ENCODE measurements at regions not wholly inside any gene's neighbourhood (a gene's known extent, or its start where the extent isn't known, plus 50 kb on each side); places are given as distances from the start of the nearest gene placed in this dataset.

GRCh38 chr2:237231593-237231992 is 145.9 kb downstream of the COPS8 start:
- TF ChIP-seq POLR2A (IDR thresholded peaks at IDR 0.05) (no peak), CTCF (IDR thresholded peaks at IDR 0.05) (no peak)
- peak overlapping the region in 1 of 4 donors; percentile 26 for H3K27ac ChIP-seq
- intact Hi-C loops (cut with DNase I) = no loop called here

GRCh38 chr2:237232166-237232565 is 146.5 kb downstream of the COPS8 start:
- Histone ChIP-seq H3K27ac (peak overlapping the region in 1 of 4 donors; percentile 26), H3K27me3 (peaks cover 0 to 4% (median 0%) of the 10 kb centered on the region in 4 donors), H3K36me3 (no peaks in the 10 kb centered on the region), H3K4me1 (peaks cover 0 to 18% (median 3%) of the 10 kb centered on the region in 3 donors), H3K9me3 (no peaks in the 10 kb centered on the region), H3K4me3 (no peak overlapping the region)
- DNase-seq = no peak
- intact Hi-C loops (cut with DNase I) = no loop called here
- TF ChIP-seq CTCF (IDR thresholded peaks at IDR 0.05) (no peak), POLR2A (IDR thresholded peaks at IDR 0.05) (no peak)

More at GRCh38 chr2:237231593-237231992, 145.9 kb downstream of the COPS8 start:
- H3K4me1 ChIP-seq = peaks cover 0 to 18% (median 3%) of the 10 kb centered on the region in 3 donors
- H3K36me3 ChIP-seq = no peaks in the 10 kb centered on the region
- peaks cover 0 to 4% (median 0%) of the 10 kb centered on the region in 4 donors for H3K27me3 ChIP-seq
- H3K9me3 ChIP-seq = no peaks in the 10 kb centered on the region
- 70 to 84% methylated on average over 5 to 7 of the region's 9 CpGs for WGBS, 2 donors
- no peak overlapping the region for H3K4me3 ChIP-seq
- DNase-seq = no peak

- no peaks in the 10 kb centered on the region for H3K9me3 ChIP-seq
- peak overlapping the region in 3 of 4 donors; percentile 64 to 70 (median 69) for H3K27ac ChIP-seq
- H3K4me3 ChIP-seq = no peak overlapping the region
- intact Hi-C loops (cut with DNase I) = no loop called here
- 88% methylated on average over 1 to 2 of the region's 2 CpGs for WGBS, 2 donors
- no peaks in the 10 kb centered on the region for H3K36me3 ChIP-seq
- H3K27me3 ChIP-seq = peaks cover 0 to 4% (median 0%) of the 10 kb centered on the region in 4 donors
- no peak for DNase-seq
- H3K4me1 ChIP-seq = peaks cover 0 to 18% (median 3%) of the 10 kb centered on the region in 3 donors
- TF ChIP-seq CTCF (IDR thresholded peaks at IDR 0.05) (no peak), POLR2A (IDR thresholded peaks at IDR 0.05) (no peak)
Measured at GRCh38 chr2:237234268-237234667, 148.6 kb downstream of the COPS8 start.

GRCh38 chr2:237235383-237236095 is 149.8 kb downstream of the COPS8 start:
- 45 to 46% methylated on average over 6 of the region's 6 CpGs for WGBS, 2 donors
- no peak for DNase-seq
- peaks cover 0 to 18% (median 3%) of the 10 kb centered on the region in 3 donors for H3K4me1 ChIP-seq
- intact Hi-C loops (cut with DNase I) = no loop called here
- peaks cover 0 to 3% (median 0%) of the 10 kb centered on the region in 3 donors for H3K9me3 ChIP-seq
- peak overlapping the region in 3 of 4 donors; percentile 47 to 69 (median 69) for H3K27ac ChIP-seq
- H3K36me3 ChIP-seq = no peaks in the 10 kb centered on the region
- no peak overlapping the region for H3K4me3 ChIP-seq
- no peaks in the 10 kb centered on the region for H3K27me3 ChIP-seq
- TF ChIP-seq CTCF (IDR thresholded peaks at IDR 0.05) = no peak
- TF ChIP-seq POLR2A (IDR thresholded peaks at IDR 0.05) = no peak

- DNase-seq = no peak
- intact Hi-C loops (cut with DNase I) = no loop called here
- Histone ChIP-seq H3K36me3 (no peaks in the 10 kb centered on the region), H3K27me3 (no peaks in the 10 kb centered on the region), H3K27ac (peak overlapping the region in 2 of 4 donors; percentile 47 to 69), H3K4me3 (no peak overlapping the region), H3K9me3 (peaks cover 0 to 9% (median 5%) of the 10 kb centered on the region in 3 donors), H3K4me1 (peaks cover 0 to 18% (median 3%) of the 10 kb centered on the region in 3 donors)
- 67 to 71% methylated on average over 2 of the region's 2 CpGs for WGBS, 2 donors
- TF ChIP-seq CTCF (IDR thresholded peaks at IDR 0.05) (no peak), POLR2A (IDR thresholded peaks at IDR 0.05) (no peak)
Measured at GRCh38 chr2:237236188-237236587, 150.5 kb downstream of the COPS8 start.

Data from esophagus squamous epithelium (tissue), 5 donors.